DND-41 (cell line): ENCODE measurements at regions not wholly inside any gene's neighbourhood (a gene's known extent, or its start where the extent isn't known, plus 50 kb on each side); places are given as distances from the start of the nearest gene placed in this dataset.

Experiments used
- ATAC-seq: fragments of 200-7000 bp; cut with Tn5 transposase; 3 replicates; pipeline ENCODE4 v1.9.1; 2021; ENCODE audit warnings: low read depth; ENCODE audit not compliant: insufficient read depth
- DNase-seq: peaks from one replicate; pipeline ENCODE4 v3.0.0-alpha.2; 2020
- H2AFZ ChIP-seq: 2 replicates; pipeline ENCODE4 v1.6.0; 2012; ENCODE audit warnings: low read depth, low read length
- H3K27ac ChIP-seq: 2 replicates; pipeline ENCODE4 v1.5.1; 2012; ENCODE audit warnings: low read length, inconsistent platforms
- H3K27me3 ChIP-seq: fragments of 200-600 bp; sonication (generic); 2 replicates; pipeline ENCODE4 v1.6.0; 2012; ENCODE audit warnings: low read length, mild to moderate bottlenecking, inconsistent platforms; ENCODE audit not compliant: insufficient read depth, poor library complexity
- H3K36me3 ChIP-seq: 2 replicates; pipeline ENCODE4 v1.5.1; 2012; ENCODE audit warnings: low read length, inconsistent platforms; ENCODE audit not compliant: insufficient read depth
- H3K4me1 ChIP-seq: 2 replicates; pipeline ENCODE4 v1.5.1; 2012; ENCODE audit warnings: mild to moderate bottlenecking, low read length; ENCODE audit not compliant: insufficient read depth
- H3K4me2 ChIP-seq: 2 replicates; pipeline ENCODE4 v1.6.0; 2012; ENCODE audit warnings: mild to moderate bottlenecking, moderate library complexity, low read length, inconsistent platforms; ENCODE audit not compliant: insufficient read depth
- H3K4me3 ChIP-seq, 2 experiments: fragments of 200-600 bp in 1 of 2; shearing (Covaris generic) in 1 of 2; 2 replicates each; pipeline ENCODE4 v1.5.1; 2012 to 2016; ENCODE audit warnings: inconsistent platforms in 2 of 2, low read length in 2 of 2, mild to moderate bottlenecking in 2 of 2, low read depth in 1 of 2, moderate library complexity in 1 of 2
- H3K79me2 ChIP-seq: 2 replicates; pipeline ENCODE4 v1.6.0; 2012; ENCODE audit warnings: low read length, inconsistent platforms; ENCODE audit not compliant: insufficient read depth
- H3K9ac ChIP-seq: 2 replicates; pipeline ENCODE4 v1.6.0; 2012; ENCODE audit warnings: low read depth, mild to moderate bottlenecking, inconsistent platforms, low read length, moderate library complexity
- H3K9me3 ChIP-seq: 2 replicates; pipeline ENCODE4 v1.5.1; 2012; ENCODE audit warnings: low read length, moderate library complexity, mild to moderate bottlenecking, inconsistent platforms; ENCODE audit not compliant: insufficient read depth, severe bottlenecking
- H4K20me1 ChIP-seq: 2 replicates; pipeline ENCODE4 v1.6.0; 2012; ENCODE audit warnings: low read length; ENCODE audit not compliant: insufficient read depth
- CTCF ChIP-seq: IDR thresholded peaks from 2 replicates; pipeline ENCODE4 v1.5.1; 2012; ENCODE audit warnings: borderline replicate concordance, low read length, moderate library complexity, mild to moderate bottlenecking; ENCODE audit not compliant: poor library complexity, severe bottlenecking; ENCODE audit errors: extremely low read depth
- EZH2 ChIP-seq: IDR thresholded peaks from 3 replicates; pipeline ENCODE4 v1.6.1; 2012; ENCODE audit warnings: borderline replicate concordance, low read depth, mild to moderate bottlenecking, moderate library complexity, low read length, inconsistent platforms; ENCODE audit not compliant: severe bottlenecking

DNA sequence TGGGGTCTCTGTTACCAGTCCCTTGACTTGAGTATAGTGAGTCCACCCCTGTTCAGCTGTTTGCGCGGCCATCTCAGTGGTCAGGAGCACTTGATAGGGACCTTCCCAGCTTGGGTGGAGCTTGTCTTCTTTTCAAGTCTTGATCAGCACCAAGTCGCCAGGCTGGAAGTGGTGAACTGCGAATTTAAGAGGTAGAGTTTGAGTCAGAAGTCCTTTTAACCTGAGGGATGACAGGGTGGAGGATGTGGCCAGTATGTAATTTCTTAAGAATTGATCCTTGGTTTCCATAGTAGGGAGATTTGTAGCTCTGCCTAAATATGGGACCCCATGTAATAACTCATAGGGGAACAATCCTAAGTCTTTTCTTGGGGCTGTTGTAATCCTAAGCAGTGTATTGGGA is 86.3 kb upstream of the XCR1 start:
- H3K9ac ChIP-seq: no peak overlapping the region
- no peak overlapping the region for H3K4me3 ChIP-seq
- DNase-seq (no peak), ATAC-seq (no peak)
- no peak overlapping the region for H3K27ac ChIP-seq
- H3K4me1 ChIP-seq: peaks cover 15% of the 10 kb centered on the region
- H3K36me3 ChIP-seq: no peaks in the 10 kb centered on the region
- no peaks in the 10 kb centered on the region for H3K9me3 ChIP-seq
- no peaks in the 10 kb centered on the region for H3K79me2 ChIP-seq
- no peaks in the 10 kb centered on the region for H3K27me3 ChIP-seq
- H4K20me1 ChIP-seq: no peaks in the 10 kb centered on the region
- TF ChIP-seq CTCF: no peak
- no peak overlapping the region for H3K4me2 ChIP-seq
- no peak overlapping the region for H2AFZ ChIP-seq

DNA sequence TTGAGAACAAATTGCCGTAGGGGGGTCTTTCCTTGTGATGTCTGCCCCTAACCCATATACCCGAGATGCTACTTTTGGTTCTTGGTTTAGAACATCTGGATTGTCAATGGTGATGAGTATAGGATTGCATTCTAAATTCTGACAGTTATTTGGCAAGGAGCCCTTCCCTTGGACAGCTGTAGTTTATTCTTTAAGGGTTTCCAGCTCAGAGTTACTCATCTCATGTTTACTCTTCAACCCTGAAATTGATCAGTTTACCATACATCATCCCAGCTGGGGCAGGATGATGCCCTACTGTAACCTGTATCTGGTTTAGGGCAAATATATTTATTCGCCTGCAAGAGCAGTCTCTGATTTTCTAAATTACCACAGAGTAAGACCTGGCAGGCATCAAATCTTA is 85.7 kb upstream of the XCR1 start:
- Histone ChIP-seq H4K20me1 (no peaks in the 10 kb centered on the region), H3K36me3 (no peaks in the 10 kb centered on the region), H3K4me3 (no peak overlapping the region), H3K9me3 (no peaks in the 10 kb centered on the region), H3K4me2 (no peak overlapping the region), H3K27ac (no peak overlapping the region), H3K79me2 (no peaks in the 10 kb centered on the region), H3K9ac (no peak overlapping the region), H3K4me1 (peaks cover 21% of the 10 kb centered on the region), H3K27me3 (no peaks in the 10 kb centered on the region), H2AFZ (no peak overlapping the region)
- ATAC-seq (no peak), DNase-seq (no peak)
- no peak for TF ChIP-seq CTCF

DNA sequence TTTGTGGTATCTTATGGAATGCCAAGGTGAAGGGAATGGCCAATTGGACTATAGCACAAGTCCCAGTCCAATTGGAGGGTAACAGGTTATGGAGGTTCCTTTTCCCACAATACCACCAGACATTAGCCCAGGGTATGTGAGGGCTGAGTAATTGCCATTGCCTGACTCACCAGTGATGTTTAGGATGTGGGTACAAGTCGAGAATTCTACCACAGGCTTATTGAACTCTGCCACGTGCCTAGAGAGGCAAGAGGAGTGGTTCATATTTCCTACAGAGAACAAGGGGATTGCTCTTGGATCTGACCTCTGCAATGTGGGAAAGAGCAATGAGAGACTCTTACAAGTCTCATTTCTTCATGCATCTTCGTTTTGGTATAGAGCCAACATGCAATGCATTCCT is 85.0 kb upstream of the XCR1 start:
- H3K36me3 ChIP-seq: no peaks in the 10 kb centered on the region
- no peak for ATAC-seq
- no peaks in the 10 kb centered on the region for H3K27me3 ChIP-seq
- no peaks in the 10 kb centered on the region for H3K9me3 ChIP-seq
- no peak for DNase-seq
- peaks cover 28% of the 10 kb centered on the region for H3K4me1 ChIP-seq
- no peak overlapping the region for H3K4me3 ChIP-seq
- H2AFZ ChIP-seq: no peak overlapping the region
- no peaks in the 10 kb centered on the region for H4K20me1 ChIP-seq
- H3K27ac ChIP-seq: no peak overlapping the region
- H3K4me2 ChIP-seq: no peak overlapping the region
- no peaks in the 10 kb centered on the region for H3K79me2 ChIP-seq
- no peak overlapping the region for H3K9ac ChIP-seq
- TF ChIP-seq EZH2 (no peak), CTCF (no peak)

GRCh38 chr3:46110701-46111493 is 83.6 kb upstream of the XCR1 start:
- H3K4me2 ChIP-seq: no peak overlapping the region
- no peaks in the 10 kb centered on the region for H3K36me3 ChIP-seq
- H4K20me1 ChIP-seq: no peaks in the 10 kb centered on the region
- no peak overlapping the region for H3K4me3 ChIP-seq
- no peak overlapping the region for H2AFZ ChIP-seq
- no peak overlapping the region for H3K27ac ChIP-seq
- H3K27me3 ChIP-seq: no peaks in the 10 kb centered on the region
- no peaks in the 10 kb centered on the region for H3K9me3 ChIP-seq
- no peaks in the 10 kb centered on the region for H3K79me2 ChIP-seq
- H3K4me1 ChIP-seq: peaks cover 42% of the 10 kb centered on the region
- TF ChIP-seq CTCF (no peak), EZH2 (no peak)
- ATAC-seq: no peak
- DNase-seq: no peak
- H3K9ac ChIP-seq: no peak overlapping the region
